Immature natural killer cell (primary cell): ENCODE measurements at regions not wholly inside any gene's neighbourhood (a gene's known extent, or its start where the extent isn't known, plus 50 kb on each side); places are given as distances from the start of the nearest gene placed in this dataset.

Source experiments
- DNase-seq, 3 donors: peaks; one replicate each; pipeline ENCODE4 v3.0.0; 2022; ENCODE audit warnings: mixed read lengths in 1 of 3
- H3K27ac Mint-ChIP-seq, 6 donors: one replicate each; pipeline ENCODE4 v1.8.0; 2020; ENCODE audit warnings: mixed read lengths in 6 of 6, mild to moderate bottlenecking in 5 of 6, inconsistent platforms in 4 of 6, moderate library complexity in 3 of 6
- H3K27me3 Mint-ChIP-seq, 3 donors: one replicate each; pipeline ENCODE4 v1.8.0; 2020 to 2021; ENCODE audit warnings: low read depth in 3 of 3, mild to moderate bottlenecking in 3 of 3, mixed read lengths in 3 of 3, moderate library complexity in 3 of 3, inconsistent platforms in 1 of 3
- H3K36me3 Mint-ChIP-seq, 3 donors: one replicate each; pipeline ENCODE4 v1.8.0; 2020; ENCODE audit warnings: mixed read lengths in 3 of 3, inconsistent platforms in 2 of 3, mild to moderate bottlenecking in 2 of 3
- H3K4me1 Mint-ChIP-seq, 2 donors: one replicate each; pipeline ENCODE4 v1.8.0; 2020; ENCODE audit warnings: inconsistent platforms in 2 of 2, mild to moderate bottlenecking in 2 of 2, mixed read lengths in 2 of 2, moderate library complexity in 1 of 2
- H3K4me3 Mint-ChIP-seq, 5 donors: one replicate each; pipeline ENCODE4 v1.8.0; 2020; ENCODE audit warnings: mild to moderate bottlenecking in 5 of 5, mixed read lengths in 5 of 5, inconsistent platforms in 3 of 5, moderate library complexity in 3 of 5
- H3K9me3 Mint-ChIP-seq, 6 donors: one replicate each; pipeline ENCODE4 v1.8.0; 2020; ENCODE audit warnings: mild to moderate bottlenecking in 6 of 6, mixed read lengths in 6 of 6, inconsistent platforms in 4 of 6, moderate library complexity in 3 of 6

- Mint-ChIP-seq H3K27me3 (no peaks in the 10 kb centered on the region), H3K27ac (no peak overlapping the region), H3K9me3 (peaks cover 4 to 44% (median 12%) of the 10 kb centered on the region in 6 donors), H3K36me3 (no peaks in the 10 kb centered on the region), H3K4me3 (no peak overlapping the region), H3K4me1 (no peaks in the 10 kb centered on the region)
- DNase-seq = no peak
Observed at GRCh38 chr18:72410399-72410798, 133.7 kb downstream of the CBLN2 start.

GRCh38 chr18:72409903-72410302 is 134.2 kb downstream of the CBLN2 start:
- H3K36me3 Mint-ChIP-seq = no peaks in the 10 kb centered on the region
- H3K27me3 Mint-ChIP-seq = no peaks in the 10 kb centered on the region
- no peak for DNase-seq
- H3K4me1 Mint-ChIP-seq = no peaks in the 10 kb centered on the region
- no peak overlapping the region for H3K4me3 Mint-ChIP-seq
- peaks cover 4 to 44% (median 12%) of the 10 kb centered on the region in 6 donors for H3K9me3 Mint-ChIP-seq
- H3K27ac Mint-ChIP-seq = no peak overlapping the region

- Mint-ChIP-seq H3K4me1 (no peaks in the 10 kb centered on the region), H3K4me3 (no peak overlapping the region), H3K27ac (no peak overlapping the region), H3K9me3 (peaks cover 4 to 41% (median 14%) of the 10 kb centered on the region in 6 donors), H3K27me3 (peaks cover 0 to 5% (median 0%) of the 10 kb centered on the region in 3 donors), H3K36me3 (no peaks in the 10 kb centered on the region)
- DNase-seq = no peak
Observed at GRCh38 chr18:72407048-72407447, 137.1 kb downstream of the CBLN2 start.

GRCh38 chr18:72391951-72392350 is 152.2 kb downstream of the CBLN2 start:
- no peak for DNase-seq
- H3K27ac Mint-ChIP-seq = no peak overlapping the region
- no peaks in the 10 kb centered on the region for H3K36me3 Mint-ChIP-seq
- peaks cover 0 to 7% (median 0%) of the 10 kb centered on the region in 3 donors for H3K27me3 Mint-ChIP-seq
- no peaks in the 10 kb centered on the region for H3K4me1 Mint-ChIP-seq
- peaks cover 15 to 44% (median 28%) of the 10 kb centered on the region in 6 donors for H3K9me3 Mint-ChIP-seq
- no peak overlapping the region for H3K4me3 Mint-ChIP-seq

DNA sequence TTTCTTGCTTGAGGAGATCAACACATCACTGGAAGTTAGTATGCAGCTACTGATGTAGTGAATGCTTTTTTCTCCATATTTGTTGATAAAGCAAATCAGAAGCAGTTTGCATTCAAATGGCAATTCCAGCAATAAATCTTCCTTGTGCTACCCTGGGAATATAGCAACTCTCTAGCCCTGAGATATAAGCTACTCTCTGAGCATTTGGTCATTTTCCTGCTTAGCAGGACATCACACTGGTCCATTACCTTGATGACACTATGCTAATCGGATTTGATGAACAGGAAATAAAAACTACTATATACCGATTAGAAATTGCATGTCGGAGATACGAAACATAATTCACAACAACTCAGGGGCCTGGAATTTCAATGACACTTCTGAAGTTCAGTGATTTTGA is 152.7 kb downstream of the CBLN2 start:
- no peak overlapping the region for H3K27ac Mint-ChIP-seq
- peaks cover 0 to 7% (median 0%) of the 10 kb centered on the region in 3 donors for H3K27me3 Mint-ChIP-seq
- no peaks in the 10 kb centered on the region for H3K4me1 Mint-ChIP-seq
- DNase-seq = no peak
- no peaks in the 10 kb centered on the region for H3K36me3 Mint-ChIP-seq
- peaks cover 15 to 44% (median 28%) of the 10 kb centered on the region in 6 donors for H3K9me3 Mint-ChIP-seq
- no peak overlapping the region for H3K4me3 Mint-ChIP-seq

DNA sequence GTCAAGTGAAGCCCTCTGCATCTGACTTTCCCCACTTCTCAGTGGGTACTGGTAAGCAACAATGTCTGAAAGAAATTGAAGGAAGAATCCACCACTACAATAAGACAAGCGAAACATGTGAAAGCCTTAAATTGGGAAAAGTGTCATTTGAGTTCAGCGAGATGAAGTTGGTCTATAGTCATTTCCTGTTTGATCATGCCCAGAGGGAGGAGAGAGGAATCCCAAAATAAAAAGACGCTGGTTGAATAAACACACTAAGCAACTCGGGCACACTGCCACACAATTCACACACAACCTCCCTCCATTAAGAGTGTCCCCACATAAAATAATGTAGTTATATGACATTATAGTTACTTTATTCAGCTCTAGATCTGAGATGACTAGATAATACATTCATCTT is 166.1 kb downstream of the CBLN2 start:
- Mint-ChIP-seq H3K36me3 (no peaks in the 10 kb centered on the region), H3K27ac (no peak overlapping the region), H3K4me1 (no peaks in the 10 kb centered on the region), H3K4me3 (no peak overlapping the region), H3K27me3 (peaks cover 0 to 2% (median 0%) of the 10 kb centered on the region in 3 donors), H3K9me3 (peaks cover 2 to 24% (median 11%) of the 10 kb centered on the region in 6 donors)
- no peak for DNase-seq

- peaks cover 0 to 2% (median 0%) of the 10 kb centered on the region in 3 donors for H3K27me3 Mint-ChIP-seq
- H3K36me3 Mint-ChIP-seq = no peaks in the 10 kb centered on the region
- DNase-seq = no peak
- H3K27ac Mint-ChIP-seq = no peak overlapping the region
- H3K9me3 Mint-ChIP-seq = peaks cover 2 to 27% (median 15%) of the 10 kb centered on the region in 6 donors
- H3K4me3 Mint-ChIP-seq = no peak overlapping the region
- H3K4me1 Mint-ChIP-seq = no peaks in the 10 kb centered on the region
Observed at GRCh38 chr18:72376256-72376655, 167.9 kb downstream of the CBLN2 start.

- Mint-ChIP-seq H3K36me3 (no peaks in the 10 kb centered on the region), H3K4me3 (no peak overlapping the region), H3K27ac (no peak overlapping the region), H3K9me3 (peaks cover 2 to 27% (median 17%) of the 10 kb centered on the region in 6 donors), H3K4me1 (no peaks in the 10 kb centered on the region), H3K27me3 (peaks cover 0 to 2% (median 0%) of the 10 kb centered on the region in 3 donors)
- no peak for DNase-seq
Observed at GRCh38 chr18:72375618-72376017, 168.5 kb downstream of the CBLN2 start.

GRCh38 chr18:72372076-72372475 is 172.1 kb downstream of the CBLN2 start:
- no peak for DNase-seq
- H3K36me3 Mint-ChIP-seq = no peaks in the 10 kb centered on the region
- no peak overlapping the region for H3K27ac Mint-ChIP-seq
- H3K27me3 Mint-ChIP-seq = peaks cover 0 to 3% (median 0%) of the 10 kb centered on the region in 3 donors
- no peak overlapping the region for H3K4me3 Mint-ChIP-seq
- H3K4me1 Mint-ChIP-seq = no peaks in the 10 kb centered on the region
- peaks cover 2 to 40% (median 20%) of the 10 kb centered on the region in 6 donors for H3K9me3 Mint-ChIP-seq

GRCh38 chr18:72368308-72368707 is 175.8 kb downstream of the CBLN2 start:
- Mint-ChIP-seq H3K9me3 (peaks cover 5 to 34% (median 17%) of the 10 kb centered on the region in 6 donors), H3K4me3 (no peak overlapping the region), H3K4me1 (no peaks in the 10 kb centered on the region), H3K36me3 (no peaks in the 10 kb centered on the region), H3K27me3 (peaks cover 0 to 1% (median 0%) of the 10 kb centered on the region in 3 donors), H3K27ac (no peak overlapping the region)
- DNase-seq = no peak

DNA sequence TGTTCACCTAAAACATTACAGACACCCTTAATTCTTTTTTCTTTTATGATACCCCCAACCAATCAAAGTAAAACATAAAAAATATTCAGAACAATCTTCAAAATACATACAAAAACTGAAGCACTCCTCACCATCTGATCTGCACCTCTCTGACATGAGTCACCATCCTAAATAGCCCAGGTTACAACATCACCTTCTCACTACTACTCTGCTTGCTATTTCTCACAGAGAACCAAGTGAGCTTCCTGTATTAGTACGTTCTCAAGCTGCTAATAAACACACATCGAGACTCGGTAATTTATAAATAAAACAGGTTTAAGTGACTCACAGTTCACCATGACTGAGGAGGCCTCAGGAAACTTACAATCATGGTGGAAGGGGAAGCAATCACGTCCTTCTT is 183.5 kb downstream of the CBLN2 start:
- Mint-ChIP-seq H3K27ac (no peak overlapping the region), H3K4me1 (no peaks in the 10 kb centered on the region), H3K9me3 (peaks cover 12 to 26% (median 18%) of the 10 kb centered on the region in 6 donors), H3K36me3 (peaks cover 0 to 4% (median 0%) of the 10 kb centered on the region in 3 donors), H3K4me3 (no peak overlapping the region), H3K27me3 (peaks cover 0 to 3% (median 0%) of the 10 kb centered on the region in 3 donors)
- DNase-seq = no peak

DNA sequence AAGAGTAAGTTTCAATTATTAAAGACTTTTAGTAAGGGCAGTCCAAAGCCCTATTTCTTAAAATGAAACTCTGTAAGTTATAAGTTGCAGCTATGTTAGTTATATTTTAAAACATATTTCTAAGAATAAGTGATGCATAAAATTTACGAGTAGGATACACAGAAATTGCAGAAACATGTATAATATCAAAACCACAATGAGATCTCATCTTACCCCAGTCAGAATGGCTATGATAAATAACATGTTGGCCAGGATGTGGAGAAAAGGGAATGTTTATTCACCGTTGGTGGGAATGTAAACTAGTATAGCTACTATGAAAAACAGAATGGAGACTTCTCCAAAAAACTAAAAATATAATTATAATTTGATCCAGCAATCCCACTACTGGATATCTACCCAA is 201.2 kb downstream of the CBLN2 start:
- no peak for DNase-seq
- Mint-ChIP-seq H3K36me3 (no peaks in the 10 kb centered on the region), H3K27ac (no peak overlapping the region), H3K4me1 (no peaks in the 10 kb centered on the region), H3K4me3 (no peak overlapping the region), H3K9me3 (peaks cover 1 to 41% (median 5%) of the 10 kb centered on the region in 6 donors), H3K27me3 (peaks cover 0 to 3% (median 0%) of the 10 kb centered on the region in 3 donors)

GRCh38 chr18:72339976-72340375 is 204.2 kb downstream of the CBLN2 start:
- H3K27me3 Mint-ChIP-seq = peaks cover 0 to 4% (median 3%) of the 10 kb centered on the region in 3 donors

GRCh38 chr18:72336786-72337185 is 207.4 kb downstream of the CBLN2 start:
- DNase-seq = no peak
- Mint-ChIP-seq H3K27ac (no peak overlapping the region), H3K9me3 (peaks cover 13 to 46% (median 19%) of the 10 kb centered on the region in 6 donors), H3K27me3 (peaks cover 0 to 4% (median 0%) of the 10 kb centered on the region in 3 donors), H3K4me1 (no peaks in the 10 kb centered on the region), H3K4me3 (no peak overlapping the region), H3K36me3 (no peaks in the 10 kb centered on the region)

More at GRCh38 chr18:72339976-72340375, 204.2 kb downstream of the CBLN2 start:
- Mint-ChIP-seq H3K36me3 (no peaks in the 10 kb centered on the region), H3K4me1 (no peaks in the 10 kb centered on the region), H3K4me3 (no peak overlapping the region), H3K27ac (no peak overlapping the region), H3K9me3 (peaks cover 8 to 39% (median 14%) of the 10 kb centered on the region in 6 donors)
- DNase-seq = no peak

DNA sequence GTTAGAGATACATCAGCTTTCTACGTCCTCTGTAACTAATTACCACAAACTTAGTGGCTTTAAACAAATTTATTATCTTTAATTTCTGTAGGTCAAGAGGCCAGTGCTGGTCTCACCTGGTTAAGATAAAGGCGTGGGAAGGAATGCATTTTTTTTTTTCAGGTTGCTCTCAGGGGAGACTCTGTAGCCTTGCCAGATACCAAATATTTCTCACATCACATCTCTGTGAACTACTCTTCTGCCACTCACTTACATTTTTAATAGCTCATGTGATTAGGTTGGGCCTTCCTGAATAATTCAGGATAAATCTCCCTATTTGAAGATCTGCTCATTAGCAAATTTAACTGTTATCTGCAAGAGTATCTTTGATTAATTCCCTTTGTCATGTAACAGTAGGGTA is 214.6 kb downstream of the CBLN2 start:
- H3K27ac Mint-ChIP-seq = no peak overlapping the region
- peaks cover 0 to 47% (median 10%) of the 10 kb centered on the region in 6 donors for H3K9me3 Mint-ChIP-seq
- H3K27me3 Mint-ChIP-seq = no peaks in the 10 kb centered on the region
- no peaks in the 10 kb centered on the region for H3K36me3 Mint-ChIP-seq
- H3K4me1 Mint-ChIP-seq = no peaks in the 10 kb centered on the region
- DNase-seq = no peak
- no peak overlapping the region for H3K4me3 Mint-ChIP-seq
